GM19023 (cell line): ENCODE measurements at regions not wholly inside any gene's neighbourhood (a gene's known extent, or its start where the extent isn't known, plus 50 kb on each side); places are given as distances from the start of the nearest gene placed in this dataset.
"Not testable (repeated sequence)": the region's sequence is repeated elsewhere in the genome, so short reads cannot be mapped to it uniquely, and the experiment has no call there.

ENCODE experiments used
- ATAC-seq: cut with Tn5 transposase; IDR thresholded peaks from one replicate; pipeline ENCODE4 v1.9.1; 2021; ENCODE audit warnings: mild to moderate bottlenecking, moderate library complexity; ENCODE audit not compliant: unreplicated experiment

DNA sequence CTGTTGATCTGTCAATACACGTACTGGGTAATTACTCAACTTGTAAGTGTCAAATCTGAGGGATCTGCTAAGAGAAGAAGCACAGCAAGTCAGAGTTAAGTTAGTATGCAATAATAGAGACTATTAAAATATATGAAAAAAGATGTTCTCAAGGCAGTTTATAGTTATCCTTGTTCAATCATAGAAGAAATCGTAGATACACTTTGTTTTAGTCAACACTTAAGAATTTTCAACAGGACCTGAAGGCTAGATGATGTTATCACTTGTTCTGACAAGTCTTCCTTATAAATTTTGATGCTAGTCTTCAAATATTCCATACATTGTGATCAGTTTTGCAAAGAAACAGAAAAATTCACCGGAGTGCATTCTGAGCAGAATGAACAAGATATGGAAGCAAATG is 91.1 kb upstream of the KCNQ5 start:
- ATAC-seq = no peak

DNA sequence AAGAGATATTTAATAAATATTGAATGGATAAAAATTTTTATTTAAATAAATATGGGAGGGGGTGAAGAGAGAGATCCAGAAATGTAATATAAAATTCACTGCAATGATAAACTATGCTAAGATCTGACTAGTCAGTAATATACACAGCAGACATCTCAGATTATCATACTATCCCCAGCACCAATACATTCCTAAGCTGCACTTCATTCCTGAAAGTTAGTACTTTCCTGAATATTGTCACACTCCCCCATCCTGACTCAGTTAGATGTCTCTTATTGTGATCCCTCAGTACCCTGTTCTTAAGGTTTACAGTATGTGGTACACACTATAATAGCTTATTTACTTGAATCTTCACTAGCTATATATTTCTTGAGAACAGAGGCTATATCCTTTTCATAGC is 88.3 kb upstream of the KCNQ5 start:
- ATAC-seq = no peak

GRCh38 chr6:72534236-72534635 is 87.6 kb upstream of the KCNQ5 start:
- ATAC-seq = no peak

DNA sequence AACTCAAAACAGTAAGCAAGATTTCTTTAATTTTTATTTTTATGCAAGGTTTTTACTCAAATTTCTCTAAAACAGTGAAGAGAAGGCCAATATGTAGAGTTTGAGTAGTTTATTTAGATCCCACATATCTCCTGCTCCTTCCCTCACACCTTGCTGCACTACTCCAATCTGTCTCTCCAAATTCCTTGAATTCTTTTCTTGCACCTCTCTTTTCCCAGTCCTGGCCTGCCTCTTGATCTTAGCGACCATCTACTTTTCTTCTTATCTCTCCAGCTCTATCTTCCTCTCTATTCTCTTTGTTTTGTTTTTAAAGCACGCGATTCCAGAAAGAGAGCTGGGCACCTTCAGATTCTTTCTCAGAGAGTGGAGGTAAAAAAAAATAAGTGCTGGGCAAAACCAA is 86.7 kb upstream of the KCNQ5 start:
- ATAC-seq = no peak

DNA sequence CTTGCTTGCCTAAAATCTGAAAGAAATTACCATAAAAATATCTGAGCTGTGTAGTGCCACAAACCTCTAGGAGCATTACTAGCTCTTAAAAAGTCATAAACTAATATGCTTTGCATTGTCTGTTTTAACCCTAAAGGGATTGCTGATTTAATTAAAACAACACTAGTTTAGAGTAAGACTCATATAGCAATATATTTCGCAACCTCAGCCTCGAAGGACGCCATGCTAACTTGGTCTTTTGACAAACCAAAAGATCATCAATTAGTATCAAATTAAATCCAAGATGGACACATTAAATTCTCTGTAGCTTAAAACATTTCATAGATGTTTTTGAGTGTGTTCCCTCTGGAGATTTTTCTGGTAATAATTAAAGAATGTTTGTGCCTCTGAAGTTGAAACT is 74.8 kb upstream of the KCNQ5 start:
- no peak for ATAC-seq

- ATAC-seq = no peak
Observed at GRCh38 chr6:72551470-72551869, 70.4 kb upstream of the KCNQ5 start.

DNA sequence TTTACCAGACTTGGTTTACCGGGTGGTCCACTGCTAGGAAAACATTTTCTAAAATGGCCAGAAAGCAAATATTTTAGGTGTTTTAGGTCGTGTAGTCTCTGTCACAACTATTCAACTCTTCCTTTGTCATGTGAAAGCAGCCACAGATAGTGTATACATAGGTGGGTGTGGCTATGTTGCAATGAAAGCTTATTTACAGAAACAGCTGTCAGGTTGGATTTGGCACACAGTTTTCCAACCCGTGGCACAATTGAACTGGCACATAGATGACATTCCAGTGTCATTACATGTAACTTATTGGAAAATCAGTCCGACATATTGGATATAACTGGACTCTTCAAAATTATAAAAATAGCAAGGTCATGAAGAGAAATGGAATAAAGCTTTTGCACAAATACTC is 68.9 kb upstream of the KCNQ5 start:
- ATAC-seq = no peak

GRCh38 chr6:72553531-72554511 is 68.0 kb upstream of the KCNQ5 start:
- ATAC-seq = no peak

GRCh38 chr6:72554761-72555221 is 67.1 kb upstream of the KCNQ5 start:
- ATAC-seq = no peak

DNA sequence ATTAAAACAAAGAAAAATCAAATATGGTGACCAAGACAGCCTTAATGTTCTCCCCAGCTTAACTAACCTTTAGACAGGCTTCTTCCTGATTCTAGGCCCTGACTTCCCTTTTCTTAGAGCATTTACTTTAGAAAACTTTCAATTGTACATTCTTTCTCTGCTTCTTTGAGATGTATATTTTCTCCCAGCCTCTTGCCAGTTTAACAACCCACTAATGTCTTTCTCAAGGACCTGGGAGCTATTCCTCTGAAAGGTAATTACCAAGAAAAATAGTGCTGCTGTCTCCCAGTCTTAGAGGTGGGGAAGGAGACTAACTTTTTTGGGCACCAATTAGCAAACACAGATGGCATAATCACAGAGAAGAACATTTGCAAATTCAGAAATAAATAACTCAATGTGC is 62.8 kb upstream of the KCNQ5 start:
- no peak for ATAC-seq

DNA sequence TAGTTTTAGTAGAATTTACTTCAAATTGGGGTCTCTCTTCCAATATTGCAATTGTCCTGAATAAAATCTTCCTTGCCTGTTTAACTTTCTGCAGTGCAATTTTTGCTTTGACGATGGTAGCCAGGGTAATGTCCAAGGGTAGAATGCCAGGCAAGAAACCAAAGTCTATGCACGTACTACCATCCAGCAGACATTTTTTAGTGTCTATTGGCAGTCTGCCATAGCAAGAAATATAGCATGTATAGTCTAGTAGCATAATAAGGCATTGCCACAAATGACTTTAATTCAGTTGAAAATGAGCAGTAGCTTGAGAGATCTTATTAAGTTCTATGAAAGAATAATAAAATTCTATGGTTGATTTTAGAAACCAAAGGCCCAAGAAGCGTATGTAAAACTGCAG is 62.3 kb upstream of the KCNQ5 start:
- no peak for ATAC-seq

DNA sequence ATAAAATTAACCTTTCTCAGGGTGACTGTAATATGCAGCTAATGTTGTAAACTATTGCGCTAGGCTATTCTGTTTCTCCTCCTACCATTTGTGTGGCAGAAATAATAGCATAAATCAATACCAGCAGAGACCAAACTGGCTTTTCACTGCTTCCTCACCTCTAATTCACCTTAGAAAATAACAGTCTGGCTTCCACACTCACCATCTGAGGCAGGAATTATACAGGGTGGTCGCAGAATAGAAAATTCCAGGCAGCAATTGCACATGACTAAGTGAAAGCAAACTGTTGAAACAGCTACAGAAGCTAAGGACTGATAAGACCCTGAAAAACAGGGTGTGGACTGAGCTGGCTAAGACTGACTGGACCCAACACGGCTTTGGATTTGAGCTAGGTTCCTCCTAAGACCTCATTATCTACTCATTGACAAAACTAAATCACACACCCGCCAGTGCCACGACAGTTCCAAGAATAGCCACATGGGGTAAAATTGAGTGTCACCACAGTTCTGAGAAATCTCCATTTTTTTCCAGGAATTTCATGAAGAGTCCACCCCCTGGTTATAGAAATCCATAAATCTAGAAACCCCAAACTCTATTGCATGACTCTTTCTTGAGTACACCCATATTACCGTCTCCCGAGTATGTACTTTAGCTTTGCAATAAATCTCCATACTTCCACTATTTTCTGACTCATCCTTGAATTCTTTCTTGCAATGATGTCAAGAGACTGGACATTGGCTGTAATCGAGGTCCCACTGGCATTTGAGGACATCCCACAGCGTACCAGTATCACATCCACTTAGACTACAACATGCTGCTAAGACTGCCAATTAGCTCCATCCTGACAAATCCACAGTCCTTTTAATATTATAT is 60.9 kb upstream of the KCNQ5 start:
- no peak for ATAC-seq

- ATAC-seq = no peak
Observed at GRCh38 chr6:72561629-72562028, 60.2 kb upstream of the KCNQ5 start.

DNA sequence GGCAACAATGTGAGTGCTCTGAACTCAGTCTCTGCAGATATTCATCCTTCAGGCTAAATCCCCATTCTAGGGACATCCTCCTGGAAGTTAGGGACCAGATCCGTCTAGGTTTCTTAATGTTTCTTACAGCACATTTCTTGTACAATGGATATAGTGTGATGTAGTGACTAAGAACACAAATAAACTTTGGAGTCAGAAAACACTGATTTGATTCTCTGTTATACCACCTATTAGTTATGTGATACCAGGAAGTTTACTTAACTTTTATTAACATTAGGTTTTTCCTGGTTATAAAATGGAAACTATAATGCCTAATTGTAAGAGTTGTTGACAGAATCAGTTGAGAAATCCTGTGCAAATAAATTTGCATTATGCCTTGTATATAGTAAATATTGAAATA is 57.6 kb upstream of the KCNQ5 start:
- no peak for ATAC-seq

- not testable (repeated sequence) for ATAC-seq
Observed at GRCh38 chr6:72571993-72572392, 49.9 kb upstream of the KCNQ5 start.
